Progenitor cell of endocrine pancreas (in vitro differentiated cells): ENCODE measurements at regions not wholly inside any gene's neighbourhood (a gene's known extent, or its start where the extent isn't known, plus 50 kb on each side); places are given as distances from the start of the nearest gene placed in this dataset.
"Not testable (repeated sequence)": the region's sequence is repeated elsewhere in the genome, so short reads cannot be mapped to it uniquely, and the experiment has no call there.

ENCODE experiments used
- DNase-seq: peaks from one replicate; pipeline ENCODE4 v3.0.0; 2021; ENCODE audit warnings: low spot score; ENCODE audit not compliant: unreplicated experiment
- H3K27ac Mint-ChIP-seq: 2 replicates; pipeline ENCODE4 v1.8.0; 2021; ENCODE audit warnings: mild to moderate bottlenecking, moderate library complexity, mixed read lengths
- H3K27me3 Mint-ChIP-seq: 2 replicates; pipeline ENCODE4 v1.8.0; 2021; ENCODE audit warnings: mixed read lengths
- H3K36me3 Mint-ChIP-seq: 2 replicates; pipeline ENCODE4 v1.8.0; 2022; ENCODE audit warnings: mixed read lengths; ENCODE audit not compliant: insufficient read depth
- H3K4me1 Mint-ChIP-seq: 2 replicates; pipeline ENCODE4 v1.8.0; 2021; ENCODE audit warnings: low read depth, mixed read lengths
- H3K4me3 Mint-ChIP-seq: 2 replicates; pipeline ENCODE4 v1.8.0; 2021; ENCODE audit warnings: low read depth, mild to moderate bottlenecking, moderate library complexity, mixed read lengths
- H3K9me3 Mint-ChIP-seq: 2 replicates; pipeline ENCODE4 v1.8.0; 2021; ENCODE audit warnings: low read depth, mixed read lengths
- CTCF ChIP-seq: fragments of 200-600 bp; sonication (generic); IDR thresholded peaks from one replicate; pipeline ENCODE4 v1.5.0; 2021; ENCODE audit warnings: antibody characterized with exemption, mild to moderate bottlenecking; ENCODE audit not compliant: unreplicated experiment

DNA sequence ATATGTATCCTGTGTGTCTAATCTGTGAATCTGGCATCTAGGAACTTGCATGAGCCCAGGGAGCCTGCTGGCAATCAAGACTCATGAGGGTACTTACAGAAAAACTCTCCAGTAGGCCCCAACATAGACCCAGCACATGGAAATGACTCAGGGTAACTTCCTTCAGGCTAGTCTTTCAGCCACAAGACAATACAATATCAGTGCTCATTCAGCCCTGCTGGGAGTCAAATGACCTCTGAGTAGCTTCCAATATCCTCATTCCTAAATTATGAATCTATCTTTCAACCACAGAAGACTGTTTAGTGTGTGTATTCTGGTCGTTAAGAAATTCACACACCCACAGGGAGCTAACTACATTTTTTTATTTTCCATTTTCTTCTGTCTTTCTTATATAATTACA, 1273.0 kb downstream of the EFNA5 start:
- H3K27ac Mint-ChIP-seq, result no peak overlapping the region
- no peaks in the 10 kb centered on the region for H3K27me3 Mint-ChIP-seq
- H3K4me3 Mint-ChIP-seq, result no peak overlapping the region
- H3K36me3 Mint-ChIP-seq, result no peaks in the 10 kb centered on the region
- no peaks in the 10 kb centered on the region for H3K4me1 Mint-ChIP-seq
- H3K9me3 Mint-ChIP-seq, result no peaks in the 10 kb centered on the region
- TF ChIP-seq CTCF, result no peak
- no peak for DNase-seq

DNA sequence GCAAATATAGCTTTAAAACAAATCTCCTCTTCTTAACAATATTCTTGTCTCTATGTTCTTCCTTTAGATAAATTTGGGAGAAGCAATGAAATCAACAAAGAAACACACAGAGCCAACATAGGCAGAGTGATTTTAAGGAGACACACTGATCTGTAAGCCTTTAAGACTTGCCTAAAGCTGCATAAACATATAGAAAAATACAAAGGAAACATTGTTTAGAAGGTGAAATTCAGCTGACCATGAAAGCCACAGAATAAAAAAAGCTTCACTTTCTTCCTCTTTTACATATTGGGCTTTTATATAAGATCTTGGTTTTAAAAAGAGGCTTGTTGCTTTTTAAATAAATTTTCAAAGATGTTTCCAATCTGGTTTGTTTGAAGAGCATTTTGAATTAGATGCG, 1277.5 kb downstream of the EFNA5 start:
- no peak for DNase-seq
- H3K4me1 Mint-ChIP-seq, result no peaks in the 10 kb centered on the region
- no peaks in the 10 kb centered on the region for H3K9me3 Mint-ChIP-seq
- H3K36me3 Mint-ChIP-seq, result no peaks in the 10 kb centered on the region
- TF ChIP-seq CTCF, result no peak
- no peak overlapping the region for H3K27ac Mint-ChIP-seq
- H3K4me3 Mint-ChIP-seq, result no peak overlapping the region
- H3K27me3 Mint-ChIP-seq, result no peaks in the 10 kb centered on the region

DNA sequence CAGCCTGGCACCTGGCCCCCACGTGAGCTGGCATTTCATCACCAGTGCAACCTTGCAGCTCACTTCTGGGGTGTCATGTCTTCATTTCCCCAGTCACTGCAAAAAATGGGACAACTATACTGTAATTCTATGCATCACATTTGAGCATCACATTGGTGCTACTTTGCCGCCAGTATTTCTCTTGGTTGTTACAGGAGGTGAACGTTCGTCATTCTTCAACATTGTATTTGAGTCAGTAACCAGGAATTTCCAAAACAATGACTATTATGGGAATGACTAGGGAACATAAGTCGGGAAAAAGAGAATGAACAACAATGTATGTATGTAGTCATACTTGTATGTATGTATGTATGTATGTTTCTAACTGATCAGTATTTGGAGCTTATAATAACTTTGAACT, 1278.0 kb downstream of the EFNA5 start:
- no peaks in the 10 kb centered on the region for H3K27me3 Mint-ChIP-seq
- no peak for TF ChIP-seq CTCF

DNA sequence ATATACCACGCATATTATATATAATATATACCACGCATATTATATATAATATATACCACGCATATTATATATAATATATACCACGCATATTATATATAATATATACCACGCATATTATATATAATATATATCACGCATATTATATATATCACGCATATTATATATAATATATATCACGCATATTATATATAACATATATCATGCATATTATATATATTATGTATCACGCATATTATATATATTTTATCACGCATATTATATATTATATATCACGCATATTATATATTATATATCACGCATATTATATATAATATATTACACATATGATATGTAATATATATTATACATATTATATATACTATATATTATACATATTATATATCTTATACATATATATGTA, 1283.0 kb downstream of the EFNA5 start:
- H3K36me3 Mint-ChIP-seq, DNase-seq, H3K4me1 Mint-ChIP-seq, H3K27ac Mint-ChIP-seq, H3K27me3 Mint-ChIP-seq, H3K4me3 Mint-ChIP-seq, H3K9me3 Mint-ChIP-seq: not testable (repeated sequence)

More for the DNA sequence above, 1278.0 kb downstream of the EFNA5 start:
- Mint-ChIP-seq H3K27ac (no peak overlapping the region), H3K36me3 (no peaks in the 10 kb centered on the region), H3K4me3 (no peak overlapping the region), H3K4me1 (no peaks in the 10 kb centered on the region), H3K9me3 (no peaks in the 10 kb centered on the region)
- DNase-seq, result no peak

DNA sequence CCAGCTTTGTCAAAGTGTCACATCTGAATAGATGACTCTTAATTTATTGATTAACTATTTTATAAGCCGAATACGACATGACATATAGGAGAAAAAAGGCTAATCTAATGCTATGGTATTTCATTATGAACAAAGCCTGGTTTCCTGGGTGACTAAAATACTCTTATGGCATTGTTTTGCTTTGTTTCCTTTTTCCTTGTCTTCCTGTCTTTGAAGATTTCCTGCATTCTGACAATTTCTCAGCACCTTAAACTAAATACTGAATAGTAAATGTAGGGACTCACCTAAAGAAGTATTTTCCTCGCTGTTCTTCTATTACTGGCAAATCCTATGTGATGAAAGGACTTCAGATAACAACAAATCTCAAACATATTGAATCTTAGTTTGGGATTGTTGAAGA, 1284.5 kb downstream of the EFNA5 start:
- Mint-ChIP-seq H3K36me3 (no peaks in the 10 kb centered on the region), H3K9me3 (no peaks in the 10 kb centered on the region)
- TF ChIP-seq CTCF, result no peak

GRCh38 chr5:106380736-106381135, 1290.0 kb downstream of the EFNA5 start:
- Mint-ChIP-seq H3K27me3 (no peaks in the 10 kb centered on the region), H3K4me3 (no peak overlapping the region), H3K9me3 (no peaks in the 10 kb centered on the region), H3K27ac (no peak overlapping the region), H3K4me1 (no peaks in the 10 kb centered on the region), H3K36me3 (no peaks in the 10 kb centered on the region)
- TF ChIP-seq CTCF, result no peak
- no peak for DNase-seq

More for the DNA sequence above, 1284.5 kb downstream of the EFNA5 start:
- H3K4me3 Mint-ChIP-seq, result no peak overlapping the region
- DNase-seq, result no peak
- H3K27ac Mint-ChIP-seq, result no peak overlapping the region
- H3K4me1 Mint-ChIP-seq, result no peaks in the 10 kb centered on the region
- no peaks in the 10 kb centered on the region for H3K27me3 Mint-ChIP-seq
